ENCODE measurements at regions not wholly inside any gene's neighbourhood (a gene's known extent, or its start where the extent isn't known, plus 50 kb on each side); places are given as distances from the start of the nearest gene placed in this dataset.
A peak's percentile ranks its signal among the peaks of the same experiment; 100 is the strongest.

GRCh38 chr18:27378431-27379095 lies 193.5 kb upstream of the CHST9 start:
- H3K4me2 ChIP-seq, result peak overlapping the region; percentile 39
- peak overlapping the region; percentile 75 for H3K27ac ChIP-seq

GRCh38 chr18:27377251-27377650 lies 192.1 kb upstream of the CHST9 start:
- no TSS peak for BruUV-seq (replicated peaks)
- Histone ChIP-seq H3K9me3 (ENCODE audit: insufficient read depth, low read depth) (no peaks in the 10 kb centered on the region), H3K27me3 (ENCODE audit: insufficient read depth, low read depth) (no peaks in the 10 kb centered on the region), H2AFZ (no peak overlapping the region), H3K27ac (peak overlapping the region; percentile 75), H3K4me1 (replicated peaks; ENCODE audit: insufficient read depth) (peaks cover 19% of the 10 kb centered on the region; the same call in 1 of the 2 replicates), H3K9me2 (ENCODE audit: insufficient read depth) (no peaks in the 10 kb centered on the region), H4K20me1 (ENCODE audit: insufficient read depth) (no peaks in the 10 kb centered on the region), H3K4me2 (no peak overlapping the region), H3K36me3 (ENCODE audit: low read depth) (no peaks in the 10 kb centered on the region), H3F3A (ENCODE audit: insufficient read depth, low read depth) (0 out of 2 replicates have a peak, but pooled peaks cover 3% of the 10 kb centered on the region), H3K79me2 (ENCODE audit: low read depth) (no peaks in the 10 kb centered on the region), H3K4me3 (no peak overlapping the region)
- peak; percentile 3 to 38 for DNase-seq
- CTCF ChIA-PET, result no interaction called here
- no peak for TF ChIP-seq EZH2 (IDR thresholded peaks at IDR 0.05; ENCODE audit: low read depth)
- TF ChIP-seq CTCF (conservative IDR thresholded peaks at IDR 0.05), result no peak
- intact Hi-C loops (cut with micrococcal nuclease; ENCODE audit: unreplicated experiment), result loop anchor here (10.0 kb wide), 1 partner anchor 1458 kb away; no protein-coding TSS in a partner anchor
- POLR2A ChIA-PET (ENCODE audit: unreplicated experiment), result interaction anchor here (0.6 to 0.7 kb wide), 2 partner anchors 153 to 882 kb away, joined by 3 read pairs; no protein-coding TSS in a partner anchor

More at GRCh38 chr18:27378431-27379095, 193.5 kb upstream of the CHST9 start:
- Histone ChIP-seq H3K9me3 (ENCODE audit: insufficient read depth, low read depth) (no peaks in the 10 kb centered on the region), H4K20me1 (ENCODE audit: insufficient read depth) (no peaks in the 10 kb centered on the region), H3K9me2 (ENCODE audit: insufficient read depth) (no peaks in the 10 kb centered on the region), H3F3A (ENCODE audit: insufficient read depth, low read depth) (0 out of 2 replicates have a peak, but pooled peaks cover 3% of the 10 kb centered on the region), H3K36me3 (ENCODE audit: low read depth) (no peaks in the 10 kb centered on the region), H2AFZ (no peak overlapping the region; the same call in 1 of the 2 replicates), H3K27me3 (ENCODE audit: insufficient read depth, low read depth) (no peaks in the 10 kb centered on the region), H3K4me3 (no peak overlapping the region), H3K79me2 (ENCODE audit: low read depth) (no peaks in the 10 kb centered on the region), H3K4me1 (replicated peaks; ENCODE audit: insufficient read depth) (peaks cover 19% of the 10 kb centered on the region; the same call in 1 of the 2 replicates)
- DNase-seq, result peak; percentile 55 to 79
- intact Hi-C loops (cut with micrococcal nuclease; ENCODE audit: unreplicated experiment), result loop anchor here (1.0 to 10.0 kb wide), 2 partner anchors 35 to 1456 kb away; no protein-coding TSS in a partner anchor
- BruUV-seq (replicated peaks), result no TSS peak
- POLR2A ChIA-PET (ENCODE audit: unreplicated experiment), result interaction anchor here (0.6 kb wide), 2 partner anchors 35 to 949 kb away, joined by 7 read pairs; no protein-coding TSS in a partner anchor
- no peak for TF ChIP-seq CTCF (conservative IDR thresholded peaks at IDR 0.05)
- no peak for TF ChIP-seq EZH2 (IDR thresholded peaks at IDR 0.05; ENCODE audit: low read depth)
- CTCF ChIA-PET, result no interaction called here

GRCh38 chr18:27372386-27372785 lies 187.3 kb upstream of the CHST9 start:
- CTCF ChIA-PET, result no interaction called here
- no TSS peak for BruUV-seq (replicated peaks)

More at GRCh38 chr18:27372386-27372785, 187.3 kb upstream of the CHST9 start:
- POLR2A ChIA-PET (ENCODE audit: unreplicated experiment), result no interaction called here
- Histone ChIP-seq H3K27ac (no peak overlapping the region), H3K79me2 (ENCODE audit: low read depth) (no peaks in the 10 kb centered on the region), H3F3A (ENCODE audit: insufficient read depth, low read depth) (no peaks in the 10 kb centered on the region), H3K27me3 (ENCODE audit: insufficient read depth, low read depth) (no peaks in the 10 kb centered on the region), H2AFZ (no peak overlapping the region), H4K20me1 (ENCODE audit: insufficient read depth) (no peaks in the 10 kb centered on the region), H3K9me3 (ENCODE audit: insufficient read depth, low read depth) (no peaks in the 10 kb centered on the region), H3K9me2 (ENCODE audit: insufficient read depth) (no peaks in the 10 kb centered on the region), H3K4me2 (no peak overlapping the region), H3K4me3 (no peak overlapping the region), H3K36me3 (ENCODE audit: low read depth) (no peaks in the 10 kb centered on the region), H3K4me1 (replicated peaks; ENCODE audit: insufficient read depth) (peaks cover 4% of the 10 kb centered on the region; the same call in 1 of the 2 replicates)
- intact Hi-C loops (cut with micrococcal nuclease; ENCODE audit: unreplicated experiment), result loop anchor here (10.0 kb wide), 1 partner anchor 1462 kb away; no protein-coding TSS in a partner anchor
- TF ChIP-seq EZH2 (IDR thresholded peaks at IDR 0.05; ENCODE audit: low read depth) (no peak), CTCF (conservative IDR thresholded peaks at IDR 0.05) (no peak)
- no peak for DNase-seq

Measured in PC-9 (cell line).